Activated naive CD8-positive, alpha-beta T cell treated with anti-CD3 and anti-CD28 coated beads, Interleukin-2, amount 50 U/mL, for 16 hours (primary cell): ENCODE measurements at regions not wholly inside any gene's neighbourhood (a gene's known extent, or its start where the extent isn't known, plus 50 kb on each side); places are given as distances from the start of the nearest gene placed in this dataset.
"Not testable (repeated sequence)": the region's sequence is repeated elsewhere in the genome, so short reads cannot be mapped to it uniquely, and the experiment has no call there.

Experiments used
- DNase-seq: peaks from one replicate; pipeline ENCODE4 v3.0.0-alpha.2; 2020; ENCODE audit warnings: low read depth, low spot score

DNA sequence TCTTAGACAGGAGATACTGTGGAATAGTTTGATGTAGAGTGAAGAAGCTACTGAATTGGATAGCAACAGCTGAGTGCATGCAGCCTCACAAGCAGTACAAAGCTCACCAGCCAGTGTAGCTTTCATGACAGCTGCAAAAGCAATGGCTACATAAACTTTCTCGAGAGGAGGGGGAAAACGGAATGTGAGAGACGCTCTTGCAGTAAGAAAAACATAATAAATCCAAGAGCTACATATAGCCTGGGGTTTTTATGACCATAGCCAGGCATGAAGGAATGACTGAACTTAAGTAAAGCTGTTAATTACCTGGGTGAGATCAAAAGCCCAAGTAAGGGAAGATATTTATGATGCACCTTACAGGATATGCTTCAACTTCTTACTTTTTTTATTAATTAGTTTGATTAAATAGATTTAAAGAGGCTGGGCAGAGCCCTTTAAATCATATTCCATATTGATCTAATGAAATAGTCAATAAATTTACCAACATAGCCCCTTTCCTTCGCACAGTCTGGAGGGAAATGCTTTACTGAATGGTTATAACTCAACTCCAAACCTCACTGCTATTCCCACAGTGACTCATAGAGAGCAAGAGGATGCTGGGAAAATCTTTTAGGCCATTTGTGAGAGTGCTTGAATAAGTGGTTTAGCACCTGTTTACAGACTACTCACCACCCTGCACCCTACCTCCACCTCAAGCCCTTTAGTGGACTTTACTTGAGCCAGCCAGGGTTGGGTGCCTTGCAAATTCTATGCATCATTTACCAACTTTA, 407.2 kb upstream of the CLINT1 start:
- DNase-seq = no peak

- DNase-seq = no peak
Observed at GRCh38 chr5:158265346-158265745, 406.4 kb upstream of the CLINT1 start.

DNA sequence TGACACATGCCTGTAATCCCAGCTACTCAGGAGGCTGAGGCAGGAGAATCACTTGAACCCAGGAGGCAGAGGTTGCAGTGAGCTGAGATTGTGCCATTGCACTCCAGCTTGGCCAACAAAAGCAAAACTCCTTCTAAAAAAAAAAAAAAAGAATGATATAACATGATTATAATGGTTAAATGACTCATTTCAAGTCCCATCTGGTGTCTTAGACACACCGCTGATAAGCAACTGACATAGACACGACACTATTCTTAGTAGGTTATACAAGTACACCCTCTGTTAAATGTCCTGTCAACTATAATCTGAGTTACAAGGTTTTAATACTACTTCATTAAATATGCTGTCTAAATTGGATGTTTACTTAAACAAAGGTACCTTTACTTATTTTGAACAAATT, 405.3 kb upstream of the CLINT1 start:
- no peak for DNase-seq

DNA sequence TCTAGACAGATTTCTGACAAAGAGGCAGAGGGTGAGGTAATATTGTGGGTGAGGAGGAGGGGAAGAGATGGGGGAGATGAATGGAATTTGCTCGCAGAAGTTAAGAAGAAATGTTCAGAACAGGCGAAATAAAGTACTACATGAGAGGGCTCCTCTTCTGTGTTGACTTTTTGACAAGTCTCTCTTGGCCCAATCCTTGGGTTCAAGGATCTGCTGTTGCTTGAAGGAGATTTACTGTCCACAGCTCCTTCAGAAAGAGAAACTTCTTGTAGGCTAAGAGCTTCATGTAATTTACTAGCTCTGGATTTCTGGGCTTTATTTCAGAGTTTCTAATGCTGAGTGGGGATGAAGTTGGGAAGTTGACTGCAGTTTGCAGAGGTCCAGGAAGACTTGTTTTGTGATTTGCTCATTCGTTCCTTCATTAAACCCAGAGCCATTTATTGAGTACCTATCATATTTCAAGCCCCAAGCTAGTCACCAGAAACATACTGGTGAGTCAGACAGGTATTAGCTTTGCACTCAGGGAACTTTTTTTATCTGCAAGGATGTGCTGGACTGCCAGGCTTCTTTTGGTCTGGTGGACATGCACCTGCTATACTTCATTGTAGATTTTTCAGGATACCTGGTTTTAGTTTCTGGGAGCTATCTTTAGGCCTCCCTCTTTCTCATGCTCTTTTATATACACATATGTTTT, 402.9 kb upstream of the CLINT1 start:
- DNase-seq = no peak

DNA sequence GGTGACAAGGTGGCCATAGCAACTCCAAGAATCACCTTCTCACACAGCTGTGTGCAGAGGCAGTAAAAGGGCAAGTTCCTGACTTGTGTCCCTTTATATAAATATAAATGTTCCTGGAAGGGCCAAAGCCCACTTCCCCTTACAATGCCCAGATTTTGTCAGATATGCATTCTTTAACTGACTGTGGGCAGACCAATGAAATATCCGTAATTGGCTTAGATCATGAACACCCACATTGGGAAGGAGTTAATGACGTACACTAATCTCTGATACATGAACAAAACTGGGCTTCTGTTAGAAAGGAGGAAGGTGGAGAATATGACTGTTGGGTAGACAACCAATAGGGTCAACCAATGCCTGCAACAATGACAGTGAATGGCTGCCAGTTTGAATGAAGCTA, 397.2 kb upstream of the CLINT1 start:
- no peak for DNase-seq

- DNase-seq = no peak
Observed at GRCh38 chr5:158255609-158256008, 396.7 kb upstream of the CLINT1 start.

- no peak for DNase-seq
Observed at GRCh38 chr5:158246661-158247060, 387.7 kb upstream of the CLINT1 start.

DNA sequence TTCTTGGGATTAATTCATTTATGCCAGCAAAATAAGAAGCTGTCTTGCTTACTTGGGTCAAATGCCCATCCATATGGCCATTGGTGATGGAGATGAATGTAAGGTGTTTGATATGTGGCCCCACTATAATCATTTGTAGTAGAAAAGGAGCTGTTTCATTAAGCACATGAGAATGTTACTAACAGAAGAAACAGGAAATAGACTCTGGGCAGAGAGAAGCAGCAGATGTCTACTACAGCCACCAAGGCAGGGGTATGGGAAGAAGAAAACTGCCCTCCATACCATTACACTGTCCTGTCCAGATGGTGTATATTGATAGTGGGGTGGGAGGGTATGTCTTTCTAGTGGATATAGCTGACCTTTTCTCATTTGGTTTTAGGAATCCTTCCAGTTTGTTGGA, 386.6 kb upstream of the CLINT1 start:
- DNase-seq = no peak

GRCh38 chr5:158244882-158245281, 385.9 kb upstream of the CLINT1 start:
- DNase-seq = no peak

- DNase-seq = no peak
Observed at GRCh38 chr5:158236511-158237335, 377.8 kb upstream of the CLINT1 start.

GRCh38 chr5:158235159-158235547, 376.2 kb upstream of the CLINT1 start:
- no peak for DNase-seq

DNA sequence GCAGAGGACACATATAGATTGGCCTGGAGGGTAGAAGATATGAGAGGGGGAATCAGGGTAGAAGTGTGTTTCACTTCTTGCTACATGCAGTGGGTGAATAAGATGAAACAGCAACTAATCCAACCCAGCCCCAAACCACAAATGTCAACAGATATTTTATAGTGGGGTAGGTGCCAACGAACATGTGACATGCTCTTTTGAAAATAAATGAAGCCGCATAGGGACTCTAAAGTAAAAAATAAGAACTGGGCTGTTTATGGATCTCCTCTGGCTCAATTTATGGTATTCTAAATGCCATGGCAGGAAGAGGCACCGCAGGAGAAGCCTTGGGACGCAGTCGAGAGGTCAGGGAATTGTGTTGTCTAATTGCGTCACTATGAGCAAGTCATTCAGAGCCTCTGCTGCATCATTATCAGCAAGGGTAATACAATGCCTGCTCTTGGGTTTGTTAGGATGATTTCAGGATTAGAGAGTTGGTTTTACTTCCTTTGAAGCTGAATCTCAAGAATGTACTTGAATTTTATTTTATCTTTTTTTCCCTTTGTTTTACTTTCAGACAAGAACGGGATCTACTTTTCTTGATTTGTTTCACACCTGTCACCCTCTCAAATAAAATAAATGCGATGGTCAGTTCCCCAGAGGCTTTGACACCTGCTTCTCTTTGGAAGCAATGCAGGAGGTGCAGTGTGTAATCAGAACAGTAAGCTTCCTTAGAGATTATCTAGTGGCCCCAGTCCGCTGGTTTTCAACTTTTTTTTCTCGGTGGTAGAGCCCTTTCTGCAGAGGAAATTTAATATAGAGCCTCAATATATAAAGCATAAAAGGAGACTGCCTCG, 375.6 kb upstream of the CLINT1 start:
- no peak for DNase-seq

- DNase-seq = no peak
Observed at GRCh38 chr5:158233735-158234322, 374.9 kb upstream of the CLINT1 start.

DNA sequence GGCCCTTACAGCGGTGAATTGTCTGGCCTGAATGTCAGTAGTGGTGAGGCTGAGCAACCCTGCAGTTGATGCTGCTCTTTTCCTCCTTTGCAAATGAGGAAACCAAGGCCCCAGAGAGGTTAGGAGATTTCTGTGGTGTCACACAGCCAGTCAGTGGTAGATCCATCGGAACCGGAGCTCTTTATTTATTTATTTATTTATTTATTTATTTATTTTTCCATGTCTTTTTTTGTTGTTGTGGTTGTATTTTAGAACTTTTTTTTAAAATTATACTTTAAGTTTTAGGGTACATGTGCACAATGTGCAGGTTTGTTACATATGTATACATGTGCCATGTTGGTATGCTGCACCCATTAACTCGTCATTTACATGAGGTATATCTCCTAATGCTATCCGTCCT, 368.4 kb upstream of the CLINT1 start:
- not testable (repeated sequence) for DNase-seq

- DNase-seq = no peak
Observed at GRCh38 chr5:158226496-158226895, 367.6 kb upstream of the CLINT1 start.

DNA sequence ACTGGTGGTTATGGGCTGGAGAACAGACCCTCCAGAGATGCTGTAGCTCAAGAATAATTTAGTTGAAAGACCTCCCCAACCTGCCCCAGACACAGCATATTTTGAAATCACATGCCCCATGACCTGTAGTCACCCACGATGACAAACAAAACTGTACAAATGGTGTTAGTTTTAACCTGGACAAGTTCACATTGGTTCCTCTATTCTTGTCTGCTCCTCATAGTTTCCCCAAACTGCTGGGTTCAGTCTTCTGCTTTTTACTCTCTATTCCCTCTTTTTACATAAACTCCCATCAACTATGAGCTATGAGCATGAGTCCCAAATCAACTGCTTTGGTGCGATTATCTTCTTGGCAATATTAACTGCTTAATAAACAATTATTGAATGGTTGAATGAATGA, 365.3 kb upstream of the CLINT1 start:
- DNase-seq = no peak

DNA sequence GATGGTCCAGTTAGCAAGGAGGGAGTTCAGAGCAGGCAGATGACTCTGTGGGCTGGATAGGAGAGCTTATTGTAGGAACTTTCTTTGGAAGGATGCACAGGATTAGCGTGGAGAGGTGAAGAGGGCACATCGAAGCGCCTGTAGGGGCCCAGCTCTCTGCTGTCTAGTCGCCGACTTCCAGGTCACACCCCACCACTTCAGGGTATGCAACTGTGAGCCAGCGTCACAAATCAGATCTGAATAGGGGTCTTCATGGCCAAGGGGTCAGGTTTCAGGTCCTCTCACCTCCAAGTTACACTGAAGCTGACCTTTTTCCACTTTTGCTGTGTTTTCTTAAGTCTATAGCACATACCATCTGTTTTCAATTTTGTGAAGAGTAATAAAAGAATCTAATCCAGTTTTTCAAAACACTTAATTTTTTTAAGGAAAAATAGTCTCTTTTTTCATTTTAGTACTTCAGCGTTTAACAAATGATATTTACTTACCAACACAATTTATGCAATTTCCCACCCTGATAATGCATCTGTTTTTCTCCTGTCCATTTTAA, 364.2 kb upstream of the CLINT1 start:
- no peak for DNase-seq

DNA sequence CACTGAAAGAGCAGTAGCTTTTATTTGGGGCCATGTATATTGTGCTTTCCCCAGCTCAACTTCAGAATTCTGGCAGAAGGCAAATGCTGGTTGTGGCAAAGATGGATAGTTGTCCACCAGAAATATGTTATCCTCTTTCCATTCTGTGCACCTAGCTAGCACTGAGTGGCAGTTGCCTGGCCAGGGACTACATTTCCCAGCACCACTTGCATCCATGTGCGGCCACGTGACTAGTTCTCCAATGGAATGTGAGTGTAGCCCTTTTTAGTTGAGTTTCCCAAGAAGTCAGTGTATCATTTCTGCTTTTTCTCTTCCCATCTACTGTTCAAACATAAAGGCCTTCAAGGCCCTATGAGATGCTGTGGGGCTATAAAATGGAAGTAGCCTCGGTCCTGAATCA, 354.0 kb upstream of the CLINT1 start:
- no peak for DNase-seq

- DNase-seq = no peak
Observed at GRCh38 chr5:158212237-158212636, 353.3 kb upstream of the CLINT1 start.

DNA sequence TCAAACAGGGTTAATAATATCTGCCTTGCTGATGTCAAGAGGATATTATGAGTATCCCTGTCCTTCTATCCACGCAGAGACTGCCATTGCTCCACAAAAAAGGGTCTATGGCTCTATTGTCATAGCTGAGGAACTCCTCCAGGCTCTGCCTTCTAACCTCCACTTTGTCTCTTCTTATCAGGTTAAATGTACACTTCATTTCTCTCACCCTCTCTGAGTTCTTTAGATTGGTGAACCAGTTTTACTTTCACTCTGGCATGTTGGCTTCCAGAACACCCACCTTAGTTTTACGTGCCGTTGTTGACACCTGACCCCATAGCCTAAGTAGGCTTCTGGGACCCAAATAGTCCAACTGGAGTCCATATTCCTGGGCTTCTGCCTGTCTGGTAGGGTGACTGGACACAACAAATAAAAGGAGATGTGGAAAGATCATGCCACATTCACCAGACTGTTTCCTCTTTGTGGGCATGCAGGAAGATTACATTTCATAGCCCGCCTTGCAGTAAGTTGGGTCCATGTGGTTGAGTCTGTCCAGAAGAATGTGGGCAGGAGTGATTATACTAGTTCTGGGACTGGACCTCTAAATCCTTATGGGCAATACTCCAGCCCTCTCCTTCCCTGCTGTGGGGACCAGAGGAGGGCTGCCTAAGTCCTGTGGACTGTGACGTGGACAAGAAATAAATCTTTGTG, 350.4 kb upstream of the CLINT1 start:
- no peak for DNase-seq
